HG03354 (cell line): ENCODE measurements at regions not wholly inside any gene's neighbourhood (a gene's known extent, or its start where the extent isn't known, plus 50 kb on each side); places are given as distances from the start of the nearest gene placed in this dataset.

Experiments
- ATAC-seq: cut with Tn5 transposase; IDR thresholded peaks from one replicate; pipeline ENCODE4 v1.9.1; 2021; ENCODE audit warnings: mild to moderate bottlenecking; ENCODE audit not compliant: unreplicated experiment, poor library complexity, severe bottlenecking

GRCh38 chr5:3654515-3654914, 58.9 kb downstream of the IRX1 start:
- no peak for ATAC-seq

DNA sequence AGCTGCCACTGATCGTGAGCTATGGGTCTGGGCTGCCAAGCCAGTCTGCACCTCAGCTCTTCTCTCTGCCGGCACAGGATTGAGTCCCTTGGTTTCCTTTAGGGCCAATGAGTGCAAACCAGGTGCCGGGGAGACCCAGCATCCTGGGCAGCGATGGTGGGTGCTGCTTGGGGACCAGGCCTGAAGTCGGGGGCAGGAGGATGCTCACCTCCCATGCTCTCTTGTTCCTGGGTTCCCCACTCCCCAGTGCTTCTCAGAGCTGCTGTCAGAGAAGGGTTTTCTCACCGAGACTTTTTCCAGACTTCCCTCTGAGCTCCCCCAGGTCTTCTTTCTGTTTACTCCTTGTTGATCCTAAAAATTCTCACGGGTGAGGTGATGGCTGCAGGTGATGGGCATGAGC, 61.2 kb downstream of the IRX1 start:
- ATAC-seq: no peak

DNA sequence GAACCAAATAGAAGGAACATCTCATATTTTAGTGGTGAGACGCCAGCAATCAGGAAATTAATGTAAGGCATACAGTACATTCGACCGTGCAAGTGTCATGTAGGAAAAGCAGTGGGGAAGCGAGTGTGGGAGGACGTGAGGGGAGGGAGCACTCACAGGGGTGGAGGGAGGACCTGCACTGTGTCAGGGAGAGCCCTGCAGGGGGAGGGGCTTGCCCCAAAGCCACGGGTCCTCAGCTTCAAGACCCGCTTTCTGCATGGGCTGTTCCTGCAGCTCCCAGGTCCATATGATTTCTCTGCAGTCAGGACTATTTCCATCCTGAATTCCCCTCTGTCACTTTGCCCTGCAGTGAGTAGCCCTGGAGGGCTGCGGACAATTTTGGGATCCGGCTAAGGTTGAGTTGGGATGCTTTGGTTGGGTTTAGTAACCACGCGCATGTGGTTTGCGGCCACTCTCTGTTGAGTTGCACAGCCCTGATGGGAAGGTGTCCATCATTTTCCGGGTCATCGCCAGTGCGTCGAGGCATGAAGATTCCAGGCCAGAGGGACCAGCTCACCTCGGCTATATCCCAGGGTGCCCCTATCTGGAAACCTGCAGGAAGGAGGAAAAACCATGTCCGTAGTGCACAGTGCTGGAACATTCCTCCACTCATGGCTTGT, 61.9 kb downstream of the IRX1 start:
- ATAC-seq: no peak

DNA sequence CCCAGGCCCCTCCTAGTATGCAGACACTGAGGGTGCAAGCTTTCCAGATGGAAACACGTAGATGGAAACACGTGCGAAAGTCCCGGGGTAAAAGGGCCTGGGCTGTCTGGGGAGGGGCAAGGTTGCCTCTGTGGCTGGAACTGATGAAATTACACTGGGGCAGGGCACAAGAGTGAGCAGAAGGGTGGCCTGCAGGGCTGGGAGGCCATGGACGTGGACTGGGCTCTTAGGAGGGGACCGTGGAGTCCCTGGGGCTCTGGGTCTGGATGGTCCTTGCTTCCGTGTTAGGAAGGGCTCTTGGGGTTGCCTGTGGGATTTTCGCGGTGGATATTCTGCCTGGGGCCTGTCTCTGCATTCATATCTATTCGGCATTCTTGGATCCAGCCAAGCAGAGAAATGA, 63.3 kb downstream of the IRX1 start:
- no peak for ATAC-seq

GRCh38 chr5:3659907-3660306, 64.3 kb downstream of the IRX1 start:
- no peak for ATAC-seq

GRCh38 chr5:3660630-3661029, 65.0 kb downstream of the IRX1 start:
- no peak for ATAC-seq

DNA sequence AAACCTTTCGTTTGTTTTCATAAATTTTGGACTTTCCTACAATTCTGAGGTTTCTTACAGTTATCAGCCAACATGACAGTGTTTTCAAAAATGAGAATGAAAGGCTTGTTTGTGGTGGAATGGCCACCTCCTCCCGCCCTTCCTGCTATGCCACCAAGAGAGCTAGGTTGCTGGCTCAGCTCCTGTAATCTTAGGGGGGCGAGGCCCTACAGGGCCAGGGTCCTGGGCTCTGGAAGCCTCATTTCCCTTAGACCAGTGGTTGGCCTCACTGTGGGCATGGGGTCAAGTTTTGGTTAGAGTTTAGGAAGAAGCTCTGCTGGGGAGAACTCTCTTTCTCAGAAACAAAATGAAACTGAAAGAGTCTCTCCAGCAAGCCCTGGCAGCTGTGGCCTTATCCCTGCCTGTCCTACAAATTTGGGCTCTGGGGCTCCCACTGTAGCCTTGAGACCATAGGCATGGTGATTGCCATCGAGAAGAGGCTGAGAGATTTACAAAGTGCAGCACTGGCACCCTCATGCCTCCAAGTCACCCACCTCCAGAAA, 66.2 kb downstream of the IRX1 start:
- ATAC-seq: no peak

GRCh38 chr5:3662344-3662743, 66.7 kb downstream of the IRX1 start:
- no peak for ATAC-seq

GRCh38 chr5:3671337-3671736, 75.7 kb downstream of the IRX1 start:
- ATAC-seq: no peak

GRCh38 chr5:3678801-3679200, 83.2 kb downstream of the IRX1 start:
- ATAC-seq: no peak

GRCh38 chr5:3680821-3681220, 85.2 kb downstream of the IRX1 start:
- ATAC-seq: no peak

DNA sequence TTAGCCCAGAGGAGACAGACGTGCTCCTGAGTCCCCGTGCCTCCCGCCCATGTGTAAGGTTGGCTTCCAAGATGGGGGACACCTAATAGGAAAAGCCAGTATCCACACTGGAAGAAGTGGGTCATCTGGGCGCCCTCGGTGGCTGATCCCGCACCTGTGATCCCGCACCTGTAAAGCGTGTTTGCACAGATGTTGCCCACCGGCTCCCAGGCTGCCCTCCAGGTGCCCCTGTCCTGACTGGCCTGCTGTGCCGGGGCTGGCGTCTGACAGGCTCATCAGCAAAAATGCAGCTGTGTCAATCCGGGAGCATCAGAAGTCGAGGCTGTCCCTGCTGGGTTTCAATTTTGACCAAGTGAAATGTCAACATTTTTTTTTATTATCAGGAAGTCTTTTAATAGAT, 88.5 kb downstream of the IRX1 start:
- ATAC-seq: no peak

DNA sequence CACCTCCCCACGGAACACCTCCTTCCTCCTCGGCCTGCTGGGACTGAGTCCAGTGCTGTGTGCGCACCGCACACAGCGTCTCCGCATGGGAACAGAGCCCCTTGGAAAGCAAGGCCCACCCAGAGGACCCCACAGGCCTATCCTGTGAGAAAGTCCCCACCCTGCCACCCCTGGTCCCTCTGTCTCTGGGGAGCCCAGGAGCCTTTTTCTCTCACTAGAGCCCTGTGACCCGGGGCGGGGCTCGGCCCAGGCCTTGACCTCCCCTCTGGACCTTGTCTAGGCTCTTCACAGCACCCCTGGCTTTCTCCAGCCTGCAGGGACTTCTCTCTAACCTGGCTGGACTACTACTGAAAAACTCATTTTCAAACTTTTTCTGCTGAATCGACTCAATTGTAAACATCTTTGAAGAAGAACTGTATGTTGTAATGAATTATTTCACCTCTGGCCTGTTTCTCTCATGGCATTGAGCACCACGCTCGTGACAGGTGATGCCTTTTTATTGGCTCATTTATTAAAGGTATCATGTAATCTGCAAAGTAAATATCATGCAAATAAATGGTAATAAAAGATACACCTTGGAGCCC, 89.2 kb downstream of the IRX1 start:
- ATAC-seq: no peak

DNA sequence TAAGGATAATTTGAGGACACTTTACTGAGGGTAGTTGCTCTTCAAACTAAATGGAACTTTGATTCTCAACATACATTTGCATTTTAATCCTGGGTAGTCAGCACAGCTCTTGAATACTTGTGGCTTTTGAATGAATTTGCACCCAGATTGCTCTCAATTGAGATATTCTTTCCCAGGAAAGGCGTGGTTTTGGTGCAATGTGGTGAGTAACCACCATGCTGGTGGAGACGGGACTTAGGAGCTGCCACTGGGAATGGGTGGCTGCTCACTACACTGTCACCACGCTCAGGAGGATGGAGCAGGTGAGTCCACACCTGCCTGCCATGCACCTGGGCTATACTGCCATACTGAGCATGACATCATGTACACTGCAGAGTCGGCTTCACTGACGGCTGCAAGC, 99.2 kb downstream of the IRX1 start:
- no peak for ATAC-seq

- ATAC-seq: no peak
Observed at GRCh38 chr5:3695818-3696217, 100.2 kb downstream of the IRX1 start.

DNA sequence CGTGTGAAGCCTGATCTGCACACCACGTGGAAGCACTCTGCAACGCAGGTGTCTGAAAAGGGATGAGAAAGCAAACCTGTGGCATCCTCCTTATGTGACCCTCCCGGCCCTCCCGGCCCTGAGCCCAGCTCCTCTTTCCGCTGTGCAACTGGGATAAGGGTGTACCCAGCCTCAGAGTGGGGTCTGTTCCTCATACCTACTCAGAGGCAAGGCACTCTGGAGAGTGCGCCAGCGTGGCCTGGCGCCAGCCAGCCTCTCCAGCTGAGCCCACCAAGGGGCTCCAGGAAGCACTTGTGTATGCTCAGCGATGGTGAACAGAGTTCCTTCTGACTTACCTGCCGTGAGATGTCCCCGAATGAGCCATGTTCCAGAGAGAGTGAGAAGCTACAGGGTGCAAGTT, 102.8 kb downstream of the IRX1 start:
- ATAC-seq: no peak

GRCh38 chr5:3701694-3702093, 106.1 kb downstream of the IRX1 start:
- ATAC-seq: no peak

DNA sequence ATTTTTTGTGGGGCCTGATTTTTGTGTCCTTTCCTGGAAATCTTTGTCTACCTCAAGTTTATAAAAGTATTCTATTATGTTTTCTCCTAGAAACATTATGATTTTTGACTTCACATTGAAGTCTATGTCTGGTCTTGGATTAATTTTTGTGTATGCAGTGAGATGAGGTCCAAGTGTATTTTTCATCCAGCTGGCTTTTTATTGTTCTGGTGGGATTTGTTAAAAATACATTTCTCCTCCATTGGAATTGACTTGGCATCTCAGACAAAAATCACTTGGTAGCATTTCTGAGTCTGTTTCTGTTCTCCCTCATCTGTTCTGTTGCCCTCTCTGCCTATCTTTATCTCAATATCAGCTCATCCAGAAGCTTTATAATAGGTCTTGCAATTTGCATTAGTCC, 109.0 kb downstream of the IRX1 start:
- ATAC-seq: no peak

DNA sequence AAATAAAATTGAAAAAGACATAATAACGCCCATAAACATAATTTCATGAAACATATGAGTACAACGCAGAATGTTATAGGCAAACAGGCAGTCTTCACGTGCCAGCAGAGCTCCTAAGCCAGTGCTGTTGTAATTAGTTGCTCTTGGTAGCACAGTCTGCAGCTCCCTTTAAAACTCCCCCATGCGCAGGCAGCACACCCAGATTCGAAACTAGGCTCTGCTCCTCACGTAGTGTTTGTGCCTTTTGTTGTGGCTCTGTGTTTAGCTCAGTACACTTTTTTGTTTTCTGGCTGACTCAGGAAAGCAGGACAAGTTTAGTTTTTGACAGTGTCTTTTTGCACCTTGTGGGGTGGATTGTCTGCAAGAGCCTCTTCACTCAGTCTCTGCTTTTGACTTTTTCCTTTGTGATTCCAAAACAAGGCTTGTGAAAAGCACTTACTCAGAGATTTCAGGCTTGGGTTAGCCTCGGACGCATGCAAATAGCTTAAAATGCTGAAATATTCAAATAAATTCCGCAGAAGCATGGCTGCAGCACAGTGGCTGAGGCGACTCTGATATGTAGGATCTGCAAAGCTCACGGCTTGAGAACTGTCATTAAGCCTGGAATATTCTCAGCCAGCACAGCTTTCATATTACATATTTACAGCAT, 113.6 kb downstream of the IRX1 start:
- no peak for ATAC-seq

DNA sequence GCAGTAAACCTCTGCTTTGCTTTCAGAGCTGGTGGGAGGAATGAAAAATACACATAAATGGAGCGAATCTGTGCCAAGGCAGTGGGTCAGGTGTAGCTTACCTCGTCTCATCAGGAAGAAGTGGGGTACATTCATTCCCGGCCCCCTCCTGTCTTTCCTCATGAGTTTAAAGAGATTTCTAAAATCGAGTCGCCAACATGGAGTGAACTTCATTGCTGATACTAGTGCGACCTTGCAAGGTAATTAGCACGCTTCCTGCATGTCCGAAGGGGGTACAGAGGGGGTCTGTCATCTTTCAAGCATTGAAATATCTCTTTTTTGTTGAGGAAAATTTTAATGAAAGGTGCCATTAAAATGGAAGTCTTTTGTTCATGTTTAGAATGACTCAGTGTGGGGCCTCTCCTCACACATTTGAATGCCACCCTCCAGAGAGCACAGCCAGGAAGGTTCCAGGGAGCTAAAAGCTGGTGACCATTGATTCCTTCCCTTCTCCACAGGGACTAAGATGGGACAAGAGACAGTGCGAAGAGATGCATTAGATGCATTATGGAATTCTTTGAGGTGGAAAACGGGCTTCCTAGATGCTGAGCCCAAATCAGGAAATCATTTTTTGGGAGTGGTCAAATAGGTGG, 114.2 kb downstream of the IRX1 start:
- ATAC-seq: no peak

- ATAC-seq: no peak
Observed at GRCh38 chr5:3715062-3715461, 119.4 kb downstream of the IRX1 start.
